ENCODE measurements at regions not wholly inside any gene's neighbourhood (a gene's known extent, or its start where the extent isn't known, plus 50 kb on each side); places are given as distances from the start of the nearest gene placed in this dataset.

- ChIA-PET CTCF (no interaction called here), POLR2A (no interaction called here)
- DNase-seq: no peak
- Histone ChIP-seq H3K36me3 (ENCODE audit: control insufficient read depth in 2 of 2, extremely low read depth in 1 of 2, insufficient read depth in 1 of 2, low read length in 1 of 2) (no peaks in the 10 kb centered on the region), H3K4me3 (ENCODE audit: control insufficient read depth in 1 of 2, extremely low read depth in 1 of 2, low read length in 1 of 2) (no peak overlapping the region), H3K4me1 (ENCODE audit: control insufficient read depth in 1 of 2, extremely low read depth in 1 of 2, insufficient read depth in 2 of 2, low read length in 2 of 2) (no peaks in the 10 kb centered on the region), H3K9me3 (no peaks in the 10 kb centered on the region), H3K27me3 (replicated peaks in 1 of 2; ENCODE audit: control insufficient read depth in 2 of 2, extremely low read depth in 1 of 2, insufficient read depth in 2 of 2, low read length in 1 of 2) (no peaks in the 10 kb centered on the region), H3K27ac (ENCODE audit: low read length) (no peak overlapping the region)
- peaks cover 0 to 2% of the 10 kb centered on the region in 2 donors for H3K27me3 Mint-ChIP-seq
- no peak overlapping the region for H3K4me3 Mint-ChIP-seq
- 80% methylated on average over 1 of the region's 4 CpGs for WGBS (ENCODE audit: insufficient coverage)
- H3K27ac Mint-ChIP-seq: no peak overlapping the region
- peaks cover 0 to 3% (median 0%) of the 10 kb centered on the region in 3 donors for H3K9me3 Mint-ChIP-seq
- H3K4me1 Mint-ChIP-seq: no peaks in the 10 kb centered on the region
- ATAC-seq (replicated peaks in 1 of 4): no peak
- no peaks in the 10 kb centered on the region for H3K36me3 Mint-ChIP-seq
Observed at GRCh38 chr17:69947027-69947759, 127.8 kb upstream of the KCNJ16 start.

GRCh38 chr17:69948406-69948805, 126.6 kb upstream of the KCNJ16 start:
- Mint-ChIP-seq H3K27ac (no peak overlapping the region), H3K4me3 (no peak overlapping the region), H3K9me3 (peaks cover 0 to 6% (median 4%) of the 10 kb centered on the region in 3 donors), H3K27me3 (peaks cover 0 to 2% of the 10 kb centered on the region in 2 donors), H3K4me1 (no peaks in the 10 kb centered on the region), H3K36me3 (no peaks in the 10 kb centered on the region)
- Histone ChIP-seq H3K9me3 (no peaks in the 10 kb centered on the region), H3K27me3 (replicated peaks in 1 of 2; ENCODE audit: control insufficient read depth in 2 of 2, extremely low read depth in 1 of 2, insufficient read depth in 2 of 2, low read length in 1 of 2) (no peaks in the 10 kb centered on the region), H3K4me1 (ENCODE audit: control insufficient read depth in 1 of 2, extremely low read depth in 1 of 2, insufficient read depth in 2 of 2, low read length in 2 of 2) (no peaks in the 10 kb centered on the region), H3K36me3 (ENCODE audit: control insufficient read depth in 2 of 2, extremely low read depth in 1 of 2, insufficient read depth in 1 of 2, low read length in 1 of 2) (no peaks in the 10 kb centered on the region), H3K27ac (ENCODE audit: low read length) (no peak overlapping the region), H3K4me3 (ENCODE audit: control insufficient read depth in 1 of 2, extremely low read depth in 1 of 2, low read length in 1 of 2) (no peak overlapping the region)
- ATAC-seq (replicated peaks in 1 of 4) (no peak), DNase-seq (no peak)
- ChIA-PET POLR2A (no interaction called here), CTCF (no interaction called here)
- 75% methylated on average over 1 of the region's 1 CpG for WGBS (ENCODE audit: insufficient coverage)

- Histone ChIP-seq H3K36me3 (ENCODE audit: control insufficient read depth in 2 of 2, extremely low read depth in 1 of 2, insufficient read depth in 1 of 2, low read length in 1 of 2) (no peaks in the 10 kb centered on the region), H3K4me3 (ENCODE audit: control insufficient read depth in 1 of 2, extremely low read depth in 1 of 2, low read length in 1 of 2) (no peak overlapping the region), H3K27ac (ENCODE audit: low read length) (no peak overlapping the region), H3K4me1 (ENCODE audit: control insufficient read depth in 1 of 2, extremely low read depth in 1 of 2, insufficient read depth in 2 of 2, low read length in 2 of 2) (no peaks in the 10 kb centered on the region), H3K9me3 (no peaks in the 10 kb centered on the region), H3K27me3 (replicated peaks in 1 of 2; ENCODE audit: control insufficient read depth in 2 of 2, extremely low read depth in 1 of 2, insufficient read depth in 2 of 2, low read length in 1 of 2) (no peaks in the 10 kb centered on the region)
- no peak overlapping the region for H3K4me3 Mint-ChIP-seq
- no peaks in the 10 kb centered on the region for H3K4me1 Mint-ChIP-seq
- H3K36me3 Mint-ChIP-seq: no peaks in the 10 kb centered on the region
- H3K27me3 Mint-ChIP-seq: peaks cover 0 to 2% of the 10 kb centered on the region in 2 donors
- no peak for ATAC-seq (replicated peaks in 1 of 4)
- ChIA-PET CTCF (interaction anchor here in 1 of 2 donors (0.5 kb wide), 1 partner anchor 9 kb away, joined by 3 read pairs; no protein-coding TSS in a partner anchor), POLR2A (no interaction called here)
- no peak for DNase-seq
- H3K9me3 Mint-ChIP-seq: peaks cover 0 to 6% (median 4%) of the 10 kb centered on the region in 3 donors
- no peak overlapping the region for H3K27ac Mint-ChIP-seq
Observed at GRCh38 chr17:69949496-69949895, 125.5 kb upstream of the KCNJ16 start.

GRCh38 chr17:69949973-69950695, 124.9 kb upstream of the KCNJ16 start:
- CTCF ChIA-PET: interaction anchor here in 1 of 2 donors (0.5 kb wide), 1 partner anchor 8 kb away, joined by 3 read pairs; no protein-coding TSS in a partner anchor

GRCh38 chr17:69950701-69951418, 124.2 kb upstream of the KCNJ16 start:
- ChIA-PET CTCF (no interaction called here), POLR2A (no interaction called here)
- no peak overlapping the region for H3K4me3 Mint-ChIP-seq
- peaks cover 0 to 2% of the 10 kb centered on the region in 2 donors for H3K27me3 Mint-ChIP-seq
- no peak overlapping the region for H3K27ac Mint-ChIP-seq
- peaks cover 0 to 6% (median 4%) of the 10 kb centered on the region in 3 donors for H3K9me3 Mint-ChIP-seq
- ATAC-seq (replicated peaks in 1 of 4) (no peak), DNase-seq (no peak)
- H3K27me3 ChIP-seq (replicated peaks in 1 of 2; ENCODE audit: control insufficient read depth in 2 of 2, extremely low read depth in 1 of 2, insufficient read depth in 2 of 2, low read length in 1 of 2): no peaks in the 10 kb centered on the region
- no peaks in the 10 kb centered on the region for H3K4me1 Mint-ChIP-seq
- H3K36me3 ChIP-seq (ENCODE audit: control insufficient read depth in 2 of 2, extremely low read depth in 1 of 2, insufficient read depth in 1 of 2, low read length in 1 of 2): no peaks in the 10 kb centered on the region
- no peak overlapping the region for H3K4me3 ChIP-seq (ENCODE audit: control insufficient read depth in 1 of 2, extremely low read depth in 1 of 2, low read length in 1 of 2)
- no peaks in the 10 kb centered on the region for H3K9me3 ChIP-seq
- no peak overlapping the region for H3K27ac ChIP-seq (ENCODE audit: low read length)
- no peaks in the 10 kb centered on the region for H3K4me1 ChIP-seq (ENCODE audit: control insufficient read depth in 1 of 2, extremely low read depth in 1 of 2, insufficient read depth in 2 of 2, low read length in 2 of 2)
- H3K36me3 Mint-ChIP-seq: no peaks in the 10 kb centered on the region

More at GRCh38 chr17:69949973-69950695, 124.9 kb upstream of the KCNJ16 start:
- H3K36me3 ChIP-seq (ENCODE audit: control insufficient read depth in 2 of 2, extremely low read depth in 1 of 2, insufficient read depth in 1 of 2, low read length in 1 of 2): no peaks in the 10 kb centered on the region
- H3K9me3 ChIP-seq: no peaks in the 10 kb centered on the region
- ATAC-seq (replicated peaks in 1 of 4) (no peak), DNase-seq (no peak)
- Mint-ChIP-seq H3K27ac (no peak overlapping the region), H3K4me3 (no peak overlapping the region), H3K9me3 (peaks cover 0 to 6% (median 4%) of the 10 kb centered on the region in 3 donors), H3K4me1 (no peaks in the 10 kb centered on the region), H3K27me3 (peaks cover 0 to 2% of the 10 kb centered on the region in 2 donors), H3K36me3 (no peaks in the 10 kb centered on the region)
- no CpG with 5 or more reads among the region's 6 CpGs for WGBS (ENCODE audit: insufficient coverage)
- no peaks in the 10 kb centered on the region for H3K4me1 ChIP-seq (ENCODE audit: control insufficient read depth in 1 of 2, extremely low read depth in 1 of 2, insufficient read depth in 2 of 2, low read length in 2 of 2)
- H3K27ac ChIP-seq (ENCODE audit: low read length): no peak overlapping the region
- no peaks in the 10 kb centered on the region for H3K27me3 ChIP-seq (replicated peaks in 1 of 2; ENCODE audit: control insufficient read depth in 2 of 2, extremely low read depth in 1 of 2, insufficient read depth in 2 of 2, low read length in 1 of 2)
- no peak overlapping the region for H3K4me3 ChIP-seq (ENCODE audit: control insufficient read depth in 1 of 2, extremely low read depth in 1 of 2, low read length in 1 of 2)
- POLR2A ChIA-PET: no interaction called here

GRCh38 chr17:69954241-69954925, 120.6 kb upstream of the KCNJ16 start:
- H3K9me3 ChIP-seq: no peaks in the 10 kb centered on the region
- ChIA-PET POLR2A (no interaction called here), CTCF (no interaction called here)
- Mint-ChIP-seq H3K9me3 (peaks cover 2 to 7% (median 6%) of the 10 kb centered on the region in 3 donors), H3K27me3 (peaks cover 0 to 2% of the 10 kb centered on the region in 2 donors), H3K4me1 (no peaks in the 10 kb centered on the region), H3K4me3 (no peak overlapping the region), H3K27ac (no peak overlapping the region), H3K36me3 (no peaks in the 10 kb centered on the region)
- H3K27ac ChIP-seq (ENCODE audit: low read length): no peak overlapping the region
- H3K4me3 ChIP-seq (ENCODE audit: control insufficient read depth in 1 of 2, extremely low read depth in 1 of 2, low read length in 1 of 2): no peak overlapping the region
- H3K36me3 ChIP-seq (ENCODE audit: control insufficient read depth in 2 of 2, extremely low read depth in 1 of 2, insufficient read depth in 1 of 2, low read length in 1 of 2): no peaks in the 10 kb centered on the region
- DNase-seq (no peak), ATAC-seq (replicated peaks in 1 of 4) (no peak)
- WGBS (ENCODE audit: insufficient coverage): no CpG with 5 or more reads among the region's 3 CpGs
- H3K27me3 ChIP-seq (replicated peaks in 1 of 2; ENCODE audit: control insufficient read depth in 2 of 2, extremely low read depth in 1 of 2, insufficient read depth in 2 of 2, low read length in 1 of 2): no peaks in the 10 kb centered on the region
- no peaks in the 10 kb centered on the region for H3K4me1 ChIP-seq (ENCODE audit: control insufficient read depth in 1 of 2, extremely low read depth in 1 of 2, insufficient read depth in 2 of 2, low read length in 2 of 2)

All from T-cell (primary cell).